ENCODE measurements at regions not wholly inside any gene's neighbourhood (a gene's known extent, or its start where the extent isn't known, plus 50 kb on each side); places are given as distances from the start of the nearest gene placed in this dataset.

GRCh38 chr10:89092439-89092838 lies 101.8 kb downstream of the FAS start:
- Histone ChIP-seq H3K27me3 (ENCODE audit: control insufficient read depth in 2 of 2, insufficient read depth in 2 of 2, low read length in 2 of 2) (no peaks in the 10 kb centered on the region), H3K79me2 (ENCODE audit: control insufficient read depth, insufficient read depth, low read length) (no peaks in the 10 kb centered on the region), H3K36me3 (ENCODE audit: control insufficient read depth in 2 of 2, extremely low read depth in 1 of 2, insufficient read depth in 2 of 2, low read length in 2 of 2) (no peaks in the 10 kb centered on the region), H2AFZ (ENCODE audit: low read depth, low read length) (no peak overlapping the region), H3K27ac (ENCODE audit: insufficient read depth, low read depth, low read length) (no peak overlapping the region), H3K9me3 (replicated peaks; ENCODE audit: control insufficient read depth, insufficient read depth, low read length) (no peaks in the 10 kb centered on the region), H3K9ac (replicated peaks; ENCODE audit: extremely low read depth, insufficient read depth, low read length) (no peak overlapping the region), H3K4me1 (ENCODE audit: control insufficient read depth, extremely low read depth, insufficient read depth, low read length) (no peaks in the 10 kb centered on the region), H3K4me3 (replicated peaks in 1 of 3; ENCODE audit: insufficient read depth in 1 of 3, low read depth in 1 of 3, low read length in 3 of 3) (no peak overlapping the region), H3K9me1 (replicated peaks; ENCODE audit: control insufficient read depth, extremely low read depth, insufficient read depth, low read length) (no peaks in the 10 kb centered on the region), H3K4me2 (ENCODE audit: insufficient read depth, low read length) (no peak overlapping the region), H4K20me1 (replicated peaks; ENCODE audit: control insufficient read depth, extremely low read depth, insufficient read depth, low read length) (no peaks in the 10 kb centered on the region)
- no TSS peak for BruUV-seq (replicated peaks)
- DNase-seq (ENCODE audit: low read depth, low spot score): no peak
- dilution Hi-C loops (cut with MboI; ENCODE audit: extremely low pct_ligation_motif_present, low sequenced_read_pairs): no loop called here
- ChIA-PET CTCF (interaction anchor here (0.8 kb wide), 1 partner anchor 160 kb away, joined by 3 read pairs; no protein-coding TSS in a partner anchor), POLR2A (no interaction called here)
- no peak for FAIRE-seq
- TF ChIP-seq EZH2 (IDR thresholded peaks at IDR 0.05; ENCODE audit: borderline replicate concordance, low read depth, low read length, severe bottlenecking): no peak
- TF ChIP-seq JUN (IDR thresholded peaks at IDR 0.05; ENCODE audit: borderline replicate concordance, insufficient read depth, insufficient read length, low read depth): no peak
- TF ChIP-seq POLR2A (IDR thresholded peaks at IDR 0.05; ENCODE audit: low read depth, low read length): no peak
- TF ChIP-seq GATA2 (IDR thresholded peaks at IDR 0.05; ENCODE audit: insufficient read depth, insufficient read length, low read depth, low read length): no peak
- no peak for TF ChIP-seq POLR2AphosphoS5 (IDR thresholded peaks at IDR 0.05; ENCODE audit: insufficient read depth, low read depth, low read length)
- no peak for TF ChIP-seq MAX (IDR thresholded peaks at IDR 0.05; ENCODE audit: insufficient read depth, insufficient read length)
- no peak for TF ChIP-seq CTCF (IDR thresholded peaks at IDR 0.05; ENCODE audit: extremely low read depth in 1 of 2, insufficient read depth in 1 of 2, low read depth in 1 of 2, low read length in 2 of 2)
- no peak for TF ChIP-seq MYC (IDR thresholded peaks at IDR 0.05; ENCODE audit: low read depth, low read length)
- TF ChIP-seq FOS (IDR thresholded peaks at IDR 0.05; ENCODE audit: borderline replicate concordance, insufficient read depth, low read length): no peak
- intact Hi-C loops (cut with micrococcal nuclease): no loop called here
